Right ventricle myocardium superior (tissue), 1 donor: ENCODE measurements at regions not wholly inside any gene's neighbourhood (a gene's known extent, or its start where the extent isn't known, plus 50 kb on each side); places are given as distances from the start of the nearest gene placed in this dataset.

ENCODE experiments used
- ATAC-seq: fragments of 200-7000 bp; cut with Tn5 transposase; one replicate; pipeline ENCODE4 v1.9.1; 2020; ENCODE audit warnings: mild to moderate bottlenecking; ENCODE audit not compliant: poor library complexity
- DNase-seq: peaks from one replicate; pipeline ENCODE4 v3.0.0-alpha.2; 2020
- intact Hi-C: fragments of 100-400 bp; cut with DNase I; formaldehyde crosslinking; loops from one replicate; pipeline ENCODE4 v1.11.2; 2022
- donor health status: DM: no; HTN: yes; CAD: no; lungs with severe emphysema.

- no peak for DNase-seq
- no peak for ATAC-seq
- intact Hi-C loops, result no loop called here
Measured at GRCh38 chr13:112124141-112124540, 57.2 kb downstream of the SOX1 start.

GRCh38 chr13:112127564-112128330 is 60.8 kb downstream of the SOX1 start:
- ATAC-seq (no peak), DNase-seq (no peak)
- intact Hi-C loops, result no loop called here

- intact Hi-C loops, result no loop called here
- DNase-seq (no peak), ATAC-seq (no peak)
Measured at GRCh38 chr13:112128331-112128610, 61.3 kb downstream of the SOX1 start.

GRCh38 chr13:112130418-112130817 is 63.5 kb downstream of the SOX1 start:
- no peak for DNase-seq
- ATAC-seq, result no peak
- intact Hi-C loops, result no loop called here

GRCh38 chr13:112131081-112131712 is 64.2 kb downstream of the SOX1 start:
- intact Hi-C loops, result no loop called here
- DNase-seq, result no peak
- no peak for ATAC-seq

GRCh38 chr13:112131713-112132113 is 64.8 kb downstream of the SOX1 start:
- DNase-seq (no peak), ATAC-seq (no peak)
- intact Hi-C loops, result no loop called here

- DNase-seq (no peak), ATAC-seq (no peak)
- intact Hi-C loops, result no loop called here
Measured at GRCh38 chr13:112132142-112132541, 65.2 kb downstream of the SOX1 start.

GRCh38 chr13:112132619-112133018 is 65.7 kb downstream of the SOX1 start:
- intact Hi-C loops, result no loop called here
- ATAC-seq (no peak), DNase-seq (no peak)

GRCh38 chr13:112133499-112134390 is 66.8 kb downstream of the SOX1 start:
- intact Hi-C loops, result no loop called here
- DNase-seq (no peak), ATAC-seq (no peak)

GRCh38 chr13:112134391-112135075 is 67.6 kb downstream of the SOX1 start:
- DNase-seq (no peak), ATAC-seq (no peak)
- intact Hi-C loops, result no loop called here

GRCh38 chr13:112136095-112136494 is 69.1 kb downstream of the SOX1 start:
- ATAC-seq (no peak), DNase-seq (no peak)
- intact Hi-C loops, result no loop called here

- intact Hi-C loops, result no loop called here
- no peak for ATAC-seq
- no peak for DNase-seq
Measured at GRCh38 chr13:112137144-112137543, 70.2 kb downstream of the SOX1 start.

GRCh38 chr13:112140366-112140765 is 73.4 kb downstream of the SOX1 start:
- ATAC-seq, result no peak
- DNase-seq, result no peak
- intact Hi-C loops, result no loop called here

GRCh38 chr13:112141643-112142400 is 74.9 kb downstream of the SOX1 start:
- ATAC-seq, result no peak
- intact Hi-C loops, result no loop called here
- DNase-seq, result no peak

GRCh38 chr13:112142401-112142930 is 75.5 kb downstream of the SOX1 start:
- intact Hi-C loops, result no loop called here
- DNase-seq (no peak), ATAC-seq (no peak)

GRCh38 chr13:112143046-112143752 is 76.2 kb downstream of the SOX1 start:
- ATAC-seq (no peak), DNase-seq (no peak)
- intact Hi-C loops, result no loop called here

- intact Hi-C loops, result no loop called here
- no peak for ATAC-seq
- no peak for DNase-seq
Measured at GRCh38 chr13:112143753-112144615, 77.0 kb downstream of the SOX1 start.
